ENCODE measurements at regions not wholly inside any gene's neighbourhood (a gene's known extent, or its start where the extent isn't known, plus 50 kb on each side); places are given as distances from the start of the nearest gene placed in this dataset.
"Not testable (repeated sequence)": the region's sequence is repeated elsewhere in the genome, so short reads cannot be mapped to it uniquely, and the experiment has no call there.

GRCh38 chr3:31115531-31115930 is 221.1 kb upstream of the GADL1 start:
- not testable (repeated sequence) for TF ChIP-seq CTCF (IDR thresholded peaks at IDR 0.05); ZFX (IDR thresholded peaks at IDR 0.05; ENCODE audit: borderline replicate concordance)
